ENCODE measurements at regions not wholly inside any gene's neighbourhood (a gene's known extent, or its start where the extent isn't known, plus 50 kb on each side); places are given as distances from the start of the nearest gene placed in this dataset.

- no peak for TF ChIP-seq REST (IDR thresholded peaks at IDR 0.05; ENCODE audit: insufficient read depth in 1 of 2, low read depth in 2 of 2, low read length in 2 of 2)
- TF ChIP-seq TAF1 (IDR thresholded peaks at IDR 0.05; ENCODE audit: borderline replicate concordance, insufficient read depth, low read length): no peak
- TF ChIP-seq POLR2AphosphoS5 (IDR thresholded peaks at IDR 0.05; ENCODE audit: low read depth, low read length): no peak
Measured at GRCh38 chr15:97733373-97733772, 227.1 kb upstream of the ARRDC4 start.

Measured in PFSK-1 (cell line).